Hepatocyte (in vitro differentiated cells): ENCODE measurements at regions not wholly inside any gene's neighbourhood (a gene's known extent, or its start where the extent isn't known, plus 50 kb on each side); places are given as distances from the start of the nearest gene placed in this dataset.

Source experiments
- EZH2 ChIP-seq: fragments of 200-600 bp; sonication (generic); IDR thresholded peaks from 2 replicates; pipeline ENCODE4 v1.6.1; 2016; ENCODE audit warnings: antibody characterized with exemption, mild to moderate bottlenecking, borderline replicate concordance
- EZH2phosphoT487 ChIP-seq: fragments of 200-600 bp; sonication (generic); IDR thresholded peaks from one replicate; pipeline ENCODE4 v1.6.1; 2018; ENCODE audit warnings: antibody characterized with exemption, mild to moderate bottlenecking, low read depth, moderate library complexity; ENCODE audit not compliant: unreplicated experiment, severe bottlenecking
- TF ChIP-seq, protein P1 (sequence below): fragments of 200-600 bp; sonication (generic); IDR thresholded peaks from 2 replicates; pipeline ENCODE4 v1.5.1; 2016; ENCODE audit warnings: antibody characterized with exemption, mild to moderate bottlenecking; ENCODE audit not compliant: poor library complexity

DNA sequence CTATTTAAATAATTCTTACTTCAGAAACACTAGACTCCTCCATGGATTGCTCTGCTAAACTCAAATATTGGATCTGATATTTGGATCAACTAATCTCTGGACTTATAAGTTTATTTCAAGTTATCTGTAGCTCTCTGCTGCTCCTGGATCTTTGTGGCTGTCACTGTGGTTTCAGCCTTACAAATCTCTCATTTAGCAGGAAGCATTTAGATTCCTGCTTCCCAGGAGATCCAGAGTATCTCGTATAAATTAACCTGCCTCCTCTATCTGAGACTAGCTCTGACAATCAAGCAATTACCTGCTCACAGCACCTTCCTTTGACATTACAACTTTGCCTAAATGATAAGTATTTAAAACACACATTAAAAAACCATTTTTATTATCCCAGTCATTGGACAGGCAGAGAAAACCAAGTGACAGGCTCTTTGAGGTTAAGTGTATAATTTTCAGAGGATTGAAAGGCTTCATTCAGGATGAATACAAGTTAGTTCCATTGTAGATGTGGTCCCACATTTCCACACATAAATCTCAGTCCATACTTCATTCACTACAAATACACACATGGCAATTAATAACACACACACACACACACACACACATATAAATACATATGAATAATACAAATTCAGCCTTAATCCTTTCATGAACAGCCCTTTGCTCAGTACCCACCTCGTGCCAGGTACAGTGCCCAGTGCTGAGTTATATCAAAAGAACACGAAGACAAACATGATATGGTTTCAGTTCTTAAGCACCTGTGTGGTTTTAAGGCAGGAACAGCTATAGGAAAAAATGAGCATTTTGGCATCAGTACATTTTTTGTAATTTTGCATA is 55.5 kb upstream of the PLCB1 start:
- TF ChIP-seq, protein P1, sequence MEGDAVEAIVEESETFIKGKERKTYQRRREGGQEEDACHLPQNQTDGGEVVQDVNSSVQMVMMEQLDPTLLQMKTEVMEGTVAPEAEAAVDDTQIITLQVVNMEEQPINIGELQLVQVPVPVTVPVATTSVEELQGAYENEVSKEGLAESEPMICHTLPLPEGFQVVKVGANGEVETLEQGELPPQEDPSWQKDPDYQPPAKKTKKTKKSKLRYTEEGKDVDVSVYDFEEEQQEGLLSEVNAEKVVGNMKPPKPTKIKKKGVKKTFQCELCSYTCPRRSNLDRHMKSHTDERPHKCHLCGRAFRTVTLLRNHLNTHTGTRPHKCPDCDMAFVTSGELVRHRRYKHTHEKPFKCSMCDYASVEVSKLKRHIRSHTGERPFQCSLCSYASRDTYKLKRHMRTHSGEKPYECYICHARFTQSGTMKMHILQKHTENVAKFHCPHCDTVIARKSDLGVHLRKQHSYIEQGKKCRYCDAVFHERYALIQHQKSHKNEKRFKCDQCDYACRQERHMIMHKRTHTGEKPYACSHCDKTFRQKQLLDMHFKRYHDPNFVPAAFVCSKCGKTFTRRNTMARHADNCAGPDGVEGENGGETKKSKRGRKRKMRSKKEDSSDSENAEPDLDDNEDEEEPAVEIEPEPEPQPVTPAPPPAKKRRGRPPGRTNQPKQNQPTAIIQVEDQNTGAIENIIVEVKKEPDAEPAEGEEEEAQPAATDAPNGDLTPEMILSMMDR, result no peak
- TF ChIP-seq EZH2, result no peak
- TF ChIP-seq EZH2phosphoT487, result no peak
